Vagina (tissue), 2 donors: ENCODE measurements at regions not wholly inside any gene's neighbourhood (a gene's known extent, or its start where the extent isn't known, plus 50 kb on each side); places are given as distances from the start of the nearest gene placed in this dataset.

Source experiments
- DNase-seq, 2 donors: peaks; one replicate each; pipeline ENCODE4 v3.0.0-alpha.2; 2017; ENCODE audit errors: extremely low spot score in 2 of 2
- H3K27ac ChIP-seq: fragments of 200-600 bp; sonication (generic); one replicate; pipeline ENCODE4 v1.5.1; 2019
- H3K27me3 ChIP-seq: fragments of 200-600 bp; sonication (generic); one replicate; pipeline ENCODE4 v1.5.1; 2019
- H3K36me3 ChIP-seq, 2 donors: fragments of 200-600 bp; sonication (generic); one replicate each; pipeline ENCODE4 v1.5.1; 2017 to 2019
- H3K4me1 ChIP-seq: fragments of 200-600 bp; sonication (generic); one replicate; pipeline ENCODE4 v1.5.1; 2019
- H3K4me3 ChIP-seq, 2 donors: fragments of 200-600 bp; sonication (generic); 1 replicate in 1 of 2; 2 replicates in 1 of 2; pipeline ENCODE4 v1.5.1; 2016 to 2019
- H3K9me3 ChIP-seq: fragments of 200-600 bp; sonication (generic); one replicate; pipeline ENCODE4 v1.5.1; 2019
- CTCF ChIP-seq, 3 experiments: fragments of 450-650 bp in 2 of 3; fragments of 200-600 bp in 1 of 3; sonication (generic) in 1 of 3; IDR thresholded peaks; one replicate each; pipeline ENCODE4 v1.5.1; 2017 to 2019; ENCODE audit warnings: antibody characterized with exemption in 3 of 3, mild to moderate bottlenecking in 2 of 3, moderate library complexity in 2 of 3
- POLR2A ChIP-seq, 2 donors: fragments of 450-650 bp; IDR thresholded peaks; one replicate each; pipeline ENCODE4 v1.6.1; 2017; ENCODE audit warnings: antibody characterized with exemption in 2 of 2, mild to moderate bottlenecking in 2 of 2, moderate library complexity in 2 of 2
- POLR2AphosphoS5 ChIP-seq, 2 donors: sonication (generic); formaldehyde crosslinking; IDR thresholded peaks; one replicate each; pipeline ENCODE4 v1.9.0; 2017; ENCODE audit warnings: antibody characterized with exemption in 2 of 2, mild to moderate bottlenecking in 2 of 2, low read depth in 1 of 2; ENCODE audit not compliant: insufficient read depth in 1 of 2
- intact Hi-C: fragments of 100-400 bp; cut with DNase I; formaldehyde crosslinking; loops from one replicate; pipeline ENCODE4 v1.15.1; 2023

GRCh38 chr2:145022666-145023333 lies 502.9 kb upstream of the ZEB2 start:
- no peaks in the 10 kb centered on the region for H3K9me3 ChIP-seq
- H3K27ac ChIP-seq = peak overlapping the region; percentile 58
- TF ChIP-seq CTCF (IDR thresholded peaks at IDR 0.05) (no peak), POLR2AphosphoS5 (IDR thresholded peaks at IDR 0.05; ENCODE audit: insufficient read depth in 1 of 2, low read depth in 1 of 2) (no peak), POLR2A (IDR thresholded peaks at IDR 0.05) (no peak)
- no peaks in the 10 kb centered on the region for H3K36me3 ChIP-seq
- no peaks in the 10 kb centered on the region for H3K27me3 ChIP-seq
- DNase-seq = no peak
- H3K4me3 ChIP-seq = peak overlapping the region in 1 of 2 donors; percentile 15
- no peaks in the 10 kb centered on the region for H3K4me1 ChIP-seq
- intact Hi-C loops = no loop called here

GRCh38 chr2:145021962-145022665 lies 502.2 kb upstream of the ZEB2 start:
- H3K27ac ChIP-seq = peak overlapping the region; percentile 58

GRCh38 chr2:145020694-145021093 lies 500.8 kb upstream of the ZEB2 start:
- Histone ChIP-seq H3K27me3 (no peaks in the 10 kb centered on the region), H3K4me1 (no peaks in the 10 kb centered on the region), H3K4me3 (no peak overlapping the region), H3K9me3 (no peaks in the 10 kb centered on the region), H3K27ac (no peak overlapping the region), H3K36me3 (no peaks in the 10 kb centered on the region)
- TF ChIP-seq CTCF (IDR thresholded peaks at IDR 0.05) (no peak), POLR2A (IDR thresholded peaks at IDR 0.05) (no peak), POLR2AphosphoS5 (IDR thresholded peaks at IDR 0.05; ENCODE audit: insufficient read depth in 1 of 2, low read depth in 1 of 2) (no peak)
- intact Hi-C loops = no loop called here
- DNase-seq = no peak

More at GRCh38 chr2:145021962-145022665, 502.2 kb upstream of the ZEB2 start:
- no peak overlapping the region for H3K4me3 ChIP-seq
- no peaks in the 10 kb centered on the region for H3K36me3 ChIP-seq
- intact Hi-C loops = no loop called here
- TF ChIP-seq CTCF (IDR thresholded peaks at IDR 0.05) (no peak), POLR2A (IDR thresholded peaks at IDR 0.05) (no peak), POLR2AphosphoS5 (IDR thresholded peaks at IDR 0.05; ENCODE audit: insufficient read depth in 1 of 2, low read depth in 1 of 2) (no peak)
- H3K4me1 ChIP-seq = no peaks in the 10 kb centered on the region
- H3K27me3 ChIP-seq = no peaks in the 10 kb centered on the region
- no peaks in the 10 kb centered on the region for H3K9me3 ChIP-seq
- DNase-seq = no peak

GRCh38 chr2:145020139-145020538 lies 500.2 kb upstream of the ZEB2 start:
- Histone ChIP-seq H3K4me3 (no peak overlapping the region), H3K27ac (no peak overlapping the region), H3K36me3 (no peaks in the 10 kb centered on the region), H3K9me3 (no peaks in the 10 kb centered on the region), H3K4me1 (no peaks in the 10 kb centered on the region), H3K27me3 (no peaks in the 10 kb centered on the region)
- intact Hi-C loops = no loop called here
- TF ChIP-seq POLR2AphosphoS5 (IDR thresholded peaks at IDR 0.05; ENCODE audit: insufficient read depth in 1 of 2, low read depth in 1 of 2) = no peak
- DNase-seq = no peak

GRCh38 chr2:145018502-145018901 lies 498.6 kb upstream of the ZEB2 start:
- Histone ChIP-seq H3K4me1 (no peaks in the 10 kb centered on the region), H3K36me3 (no peaks in the 10 kb centered on the region), H3K4me3 (no peak overlapping the region), H3K9me3 (no peaks in the 10 kb centered on the region), H3K27ac (no peak overlapping the region), H3K27me3 (no peaks in the 10 kb centered on the region)
- intact Hi-C loops = no loop called here
- TF ChIP-seq POLR2AphosphoS5 (IDR thresholded peaks at IDR 0.05; ENCODE audit: insufficient read depth in 1 of 2, low read depth in 1 of 2) (no peak), CTCF (IDR thresholded peaks at IDR 0.05) (no peak), POLR2A (IDR thresholded peaks at IDR 0.05) (no peak)
- no peak for DNase-seq
